IPS-18a (cell line): ENCODE measurements at regions not wholly inside any gene's neighbourhood (a gene's known extent, or its start where the extent isn't known, plus 50 kb on each side); places are given as distances from the start of the nearest gene placed in this dataset.

Source experiments
- H3K27ac ChIP-seq: one replicate; pipeline ENCODE4 v1.5.1; 2013; ENCODE audit warnings: low read length
- H3K27me3 ChIP-seq: one replicate; pipeline ENCODE4 v1.6.1; 2013; ENCODE audit warnings: mild to moderate bottlenecking, low read length; ENCODE audit not compliant: control insufficient read depth, insufficient read depth
- H3K36me3 ChIP-seq: one replicate; pipeline ENCODE4 v1.6.1; 2013; ENCODE audit warnings: low read depth, low read length; ENCODE audit not compliant: control insufficient read depth
- H3K4me1 ChIP-seq: one replicate; pipeline ENCODE4 v1.6.1; 2013; ENCODE audit warnings: low read depth, low read length; ENCODE audit not compliant: control insufficient read depth
- H3K4me3 ChIP-seq: one replicate; pipeline ENCODE4 v1.5.1; 2013; ENCODE audit warnings: low read length
- H3K9ac ChIP-seq: one replicate; pipeline ENCODE4 v1.6.1; 2013; ENCODE audit warnings: mild to moderate bottlenecking, low read length, moderate library complexity
- H3K9me3 ChIP-seq: one replicate; pipeline ENCODE4 v1.6.1; 2013; ENCODE audit warnings: low read depth, low read length; ENCODE audit not compliant: control insufficient read depth

DNA sequence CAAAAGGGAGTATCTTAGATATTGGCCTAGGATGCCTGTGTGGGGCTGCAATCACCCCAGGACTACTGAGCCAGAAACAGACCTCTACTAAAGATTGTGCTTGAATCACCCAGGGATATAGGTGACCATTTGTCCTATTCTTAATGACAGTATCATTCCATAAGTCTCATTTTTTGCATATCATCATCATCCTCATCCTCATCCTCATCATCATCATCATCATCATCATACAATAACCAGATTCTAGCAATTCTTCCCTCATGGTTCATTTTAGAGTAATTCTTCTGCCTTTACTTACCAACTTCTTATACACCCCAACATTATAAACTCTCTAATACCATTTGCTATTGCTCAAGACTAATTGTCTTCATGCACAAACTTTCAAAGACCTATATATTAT is 226.6 kb downstream of the B3GLCT start:
- H3K27me3 ChIP-seq: no peaks in the 10 kb centered on the region
- no peak overlapping the region for H3K27ac ChIP-seq
- H3K4me1 ChIP-seq: no peaks in the 10 kb centered on the region
- H3K36me3 ChIP-seq: no peaks in the 10 kb centered on the region
- no peaks in the 10 kb centered on the region for H3K9me3 ChIP-seq
- H3K4me3 ChIP-seq: no peak overlapping the region
- H3K9ac ChIP-seq: no peak overlapping the region

DNA sequence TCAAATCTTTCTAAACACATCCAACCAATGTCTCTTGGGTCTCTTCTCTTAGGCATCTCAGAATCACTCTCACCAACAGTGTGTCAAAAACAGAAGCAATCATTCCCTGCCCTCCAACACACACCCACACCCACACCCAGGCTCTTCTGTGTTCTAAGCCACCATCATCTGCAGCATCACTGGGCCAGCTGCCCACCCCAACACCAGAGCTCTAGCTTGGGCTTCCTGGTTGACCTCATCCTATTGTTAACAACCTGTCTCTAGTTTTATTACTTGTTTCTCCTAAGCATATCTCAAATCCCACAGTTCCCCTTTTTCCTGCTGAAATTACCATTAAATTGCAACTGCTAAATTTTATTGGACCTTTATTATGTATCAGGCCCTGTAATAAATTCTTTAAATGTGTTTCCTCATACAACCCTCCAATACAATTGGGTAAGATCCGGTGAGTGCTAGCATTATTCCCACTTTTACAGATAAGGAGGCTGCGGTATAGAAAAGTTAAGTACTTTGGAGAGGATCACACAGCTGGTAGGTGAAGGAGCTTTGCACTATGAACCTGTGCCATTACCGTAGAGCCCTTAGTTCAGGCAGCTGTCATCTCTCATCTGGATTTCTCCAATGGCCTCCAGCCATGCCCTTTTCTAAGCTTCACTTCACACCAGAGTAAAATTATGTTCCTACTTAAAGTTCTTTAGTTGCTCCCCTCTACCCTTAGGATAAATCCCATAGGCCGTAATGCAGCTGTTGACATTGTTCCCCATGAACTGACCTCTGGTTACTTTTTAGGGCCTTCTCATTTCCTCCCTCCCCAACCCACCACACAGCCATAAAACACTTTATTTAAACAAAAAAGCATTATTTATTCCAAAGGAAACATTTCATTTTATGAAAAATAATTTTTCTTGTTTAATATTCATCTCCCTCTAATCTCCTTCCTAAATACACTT is 227.7 kb downstream of the B3GLCT start:
- H3K4me1 ChIP-seq: no peaks in the 10 kb centered on the region
- no peak overlapping the region for H3K27ac ChIP-seq
- no peaks in the 10 kb centered on the region for H3K36me3 ChIP-seq
- no peak overlapping the region for H3K4me3 ChIP-seq
- no peaks in the 10 kb centered on the region for H3K9me3 ChIP-seq
- no peaks in the 10 kb centered on the region for H3K27me3 ChIP-seq
- H3K9ac ChIP-seq: no peak overlapping the region

GRCh38 chr13:31431722-31432137 is 232.0 kb downstream of the B3GLCT start:
- Histone ChIP-seq H3K9ac (no peak overlapping the region), H3K9me3 (no peaks in the 10 kb centered on the region), H3K36me3 (no peaks in the 10 kb centered on the region), H3K27me3 (no peaks in the 10 kb centered on the region), H3K27ac (no peak overlapping the region), H3K4me3 (no peak overlapping the region), H3K4me1 (no peaks in the 10 kb centered on the region)

DNA sequence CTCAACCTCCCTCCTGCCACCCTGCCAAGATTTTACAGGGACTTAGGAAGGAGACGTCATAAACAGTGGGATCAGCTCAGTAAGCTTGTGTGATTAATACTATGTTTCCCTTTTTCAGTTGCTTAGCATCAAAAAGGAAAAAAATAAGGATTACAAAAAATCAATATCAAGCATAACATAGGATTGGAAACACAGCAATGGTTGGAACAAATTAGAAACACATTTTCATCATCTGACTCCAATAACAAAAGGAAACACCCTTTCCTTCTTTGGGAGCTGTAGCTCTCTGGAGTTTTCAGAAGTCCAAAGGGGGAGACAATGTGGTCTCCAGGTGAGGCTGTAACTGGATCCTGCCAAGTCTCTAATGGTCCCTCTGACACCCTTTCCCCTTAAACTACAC is 233.4 kb downstream of the B3GLCT start:
- no peaks in the 10 kb centered on the region for H3K4me1 ChIP-seq
- no peak overlapping the region for H3K27ac ChIP-seq
- H3K9me3 ChIP-seq: no peaks in the 10 kb centered on the region
- H3K9ac ChIP-seq: no peak overlapping the region
- no peak overlapping the region for H3K4me3 ChIP-seq
- no peaks in the 10 kb centered on the region for H3K36me3 ChIP-seq
- no peaks in the 10 kb centered on the region for H3K27me3 ChIP-seq

- Histone ChIP-seq H3K4me3 (no peak overlapping the region), H3K9me3 (no peaks in the 10 kb centered on the region), H3K27me3 (no peaks in the 10 kb centered on the region), H3K4me1 (no peaks in the 10 kb centered on the region), H3K36me3 (no peaks in the 10 kb centered on the region), H3K9ac (no peak overlapping the region), H3K27ac (no peak overlapping the region)
These were observed 234.0 kb downstream of the B3GLCT start for GRCh38 chr13:31433746-31434145.

- Histone ChIP-seq H3K27ac (no peak overlapping the region), H3K27me3 (no peaks in the 10 kb centered on the region), H3K4me1 (no peaks in the 10 kb centered on the region), H3K4me3 (no peak overlapping the region), H3K9ac (no peak overlapping the region), H3K36me3 (no peaks in the 10 kb centered on the region), H3K9me3 (no peaks in the 10 kb centered on the region)
These were observed 234.8 kb downstream of the B3GLCT start for GRCh38 chr13:31434613-31435012.

DNA sequence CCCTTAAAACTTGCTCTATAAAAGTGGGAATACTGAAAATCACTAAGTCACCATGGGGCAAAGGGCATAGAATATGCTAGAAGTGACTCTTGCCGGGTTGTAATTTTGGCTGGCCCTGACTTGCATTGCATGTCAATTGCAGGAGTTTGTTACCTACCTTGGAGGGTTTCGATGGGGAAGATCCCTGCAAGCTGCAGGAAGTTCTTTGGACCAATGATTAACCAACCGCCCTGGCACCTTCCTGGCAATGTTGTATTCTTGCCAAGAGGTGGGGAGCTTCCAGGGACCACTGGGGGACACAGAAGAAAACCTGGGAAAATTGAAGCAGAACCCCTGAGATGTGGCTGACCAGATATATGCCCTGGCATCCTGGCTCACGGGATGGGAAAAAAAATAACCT is 235.8 kb downstream of the B3GLCT start:
- Histone ChIP-seq H3K9ac (no peak overlapping the region), H3K9me3 (no peaks in the 10 kb centered on the region), H3K36me3 (no peaks in the 10 kb centered on the region), H3K4me3 (no peak overlapping the region), H3K4me1 (no peaks in the 10 kb centered on the region), H3K27me3 (no peaks in the 10 kb centered on the region), H3K27ac (no peak overlapping the region)

DNA sequence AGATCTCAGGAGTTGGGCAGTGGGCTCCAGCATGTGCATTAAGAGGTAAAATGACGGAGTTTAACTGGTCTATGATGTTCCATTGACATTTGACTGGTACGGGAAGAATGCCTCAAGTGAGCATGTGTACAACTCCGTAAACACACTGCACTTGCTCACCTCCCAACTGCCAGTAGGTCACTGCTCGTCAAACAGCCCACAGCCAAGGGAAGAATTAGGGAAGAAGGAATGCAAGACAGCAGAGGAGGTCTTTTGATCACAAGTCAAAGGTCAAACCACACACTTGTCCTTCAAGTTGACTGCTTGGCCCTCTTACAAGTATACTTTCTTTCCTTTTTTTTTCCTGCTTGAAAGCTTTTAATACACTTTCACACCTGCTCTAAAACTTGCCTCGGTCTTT is 236.7 kb downstream of the B3GLCT start:
- Histone ChIP-seq H3K27me3 (no peaks in the 10 kb centered on the region), H3K9me3 (no peaks in the 10 kb centered on the region), H3K4me1 (no peaks in the 10 kb centered on the region), H3K27ac (no peak overlapping the region), H3K36me3 (no peaks in the 10 kb centered on the region), H3K4me3 (no peak overlapping the region), H3K9ac (no peak overlapping the region)

GRCh38 chr13:31437975-31438374 is 238.2 kb downstream of the B3GLCT start:
- H3K4me1 ChIP-seq: no peaks in the 10 kb centered on the region
- no peaks in the 10 kb centered on the region for H3K27me3 ChIP-seq
- H3K9me3 ChIP-seq: no peaks in the 10 kb centered on the region
- H3K4me3 ChIP-seq: no peak overlapping the region
- H3K27ac ChIP-seq: no peak overlapping the region
- H3K36me3 ChIP-seq: no peaks in the 10 kb centered on the region
- H3K9ac ChIP-seq: no peak overlapping the region

DNA sequence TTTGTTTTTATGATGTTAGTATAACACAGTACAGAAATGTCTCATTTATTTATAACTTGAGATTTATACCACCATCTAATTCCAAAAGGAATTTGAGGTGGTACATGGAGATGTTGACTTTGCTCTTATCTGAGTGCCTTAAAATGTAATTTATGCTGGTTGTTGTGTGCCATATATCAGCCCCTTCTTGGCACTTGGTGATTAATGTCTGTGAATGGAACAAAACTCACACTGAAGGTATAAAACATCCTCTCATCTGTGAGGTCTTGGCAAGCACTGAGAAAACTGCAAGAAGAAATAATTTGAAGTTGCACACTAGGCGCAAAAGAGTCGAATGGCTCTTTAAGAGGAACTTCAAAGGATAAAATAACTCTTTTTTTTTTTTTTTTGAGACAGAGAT is 240.4 kb downstream of the B3GLCT start:
- Histone ChIP-seq H3K36me3 (no peaks in the 10 kb centered on the region), H3K27me3 (no peaks in the 10 kb centered on the region), H3K4me1 (no peaks in the 10 kb centered on the region), H3K4me3 (no peak overlapping the region), H3K27ac (no peak overlapping the region), H3K9ac (no peak overlapping the region), H3K9me3 (no peaks in the 10 kb centered on the region)

DNA sequence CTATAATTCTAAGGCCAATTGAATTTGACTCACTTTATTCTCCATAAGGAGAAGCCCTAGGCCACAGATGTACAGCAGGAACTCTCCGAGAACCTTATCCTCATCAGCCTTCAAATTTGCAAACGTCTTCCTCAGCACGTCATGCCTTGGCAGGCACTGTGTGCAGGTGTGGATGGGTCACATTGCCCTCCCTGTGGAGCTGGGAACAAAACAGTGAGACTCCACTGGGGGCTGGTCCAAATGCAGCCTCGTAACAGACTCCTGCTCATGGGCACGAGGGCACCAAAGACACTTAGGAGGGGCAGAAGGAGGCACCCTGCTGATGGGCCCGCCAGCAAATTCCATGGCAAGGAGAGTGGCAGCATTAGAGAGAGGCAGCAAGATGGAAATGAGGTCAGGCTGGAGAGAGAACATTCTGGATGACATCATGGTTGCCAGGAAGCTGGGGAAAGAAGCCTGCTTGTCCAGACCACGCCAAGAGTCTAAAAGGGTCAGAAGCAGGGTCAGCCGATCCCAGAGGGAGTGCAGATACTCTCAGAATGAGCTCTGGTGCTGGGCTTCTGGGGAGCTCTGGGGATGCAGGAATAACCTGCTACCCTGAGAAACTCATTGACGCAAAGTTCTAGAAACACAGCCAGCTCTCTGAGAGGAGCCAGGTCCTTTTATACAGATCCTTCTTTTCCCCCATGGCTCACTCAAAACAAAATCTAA is 242.2 kb downstream of the B3GLCT start:
- no peak overlapping the region for H3K4me3 ChIP-seq
- no peaks in the 10 kb centered on the region for H3K4me1 ChIP-seq
- no peak overlapping the region for H3K27ac ChIP-seq
- no peaks in the 10 kb centered on the region for H3K9me3 ChIP-seq
- H3K9ac ChIP-seq: no peak overlapping the region
- H3K36me3 ChIP-seq: no peaks in the 10 kb centered on the region
- no peaks in the 10 kb centered on the region for H3K27me3 ChIP-seq

DNA sequence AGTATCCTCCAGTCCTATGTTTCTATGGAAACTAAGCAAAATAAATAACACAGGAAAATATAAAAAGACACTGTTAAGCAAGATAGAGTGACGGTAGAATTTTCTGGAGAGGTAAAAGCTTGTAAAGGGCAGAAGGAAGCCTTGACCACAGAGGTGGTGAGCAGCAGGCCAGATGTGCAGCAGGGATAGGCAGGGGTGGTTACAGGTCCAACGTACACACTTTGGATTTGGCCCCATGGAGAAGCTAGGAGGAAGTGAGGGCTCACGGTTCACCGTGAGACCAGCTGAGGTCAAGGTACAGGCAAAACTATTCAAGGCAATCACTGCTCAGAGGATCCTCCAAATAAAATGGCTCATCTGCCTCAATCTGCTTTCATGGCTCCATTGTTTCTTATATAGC is 242.8 kb downstream of the B3GLCT start:
- Histone ChIP-seq H3K36me3 (no peaks in the 10 kb centered on the region), H3K4me1 (no peaks in the 10 kb centered on the region), H3K9ac (no peak overlapping the region), H3K9me3 (no peaks in the 10 kb centered on the region), H3K27me3 (no peaks in the 10 kb centered on the region), H3K27ac (no peak overlapping the region), H3K4me3 (no peak overlapping the region)
